SJCRH30 (cell line): ENCODE measurements at regions not wholly inside any gene's neighbourhood (a gene's known extent, or its start where the extent isn't known, plus 50 kb on each side); places are given as distances from the start of the nearest gene placed in this dataset.

Experiments used
- DNase-seq, 2 experiments: peaks; one replicate each; pipeline ENCODE4 v3.0.0-alpha.2; 2015 to 2020
- H3K27ac ChIP-seq: fragments of 250-450 bp; sonication (Bioruptor Pico); 2 replicates; pipeline ENCODE4 v1.5.1; 2020; ENCODE audit warnings: mild to moderate bottlenecking, moderate library complexity
- H3K27me3 ChIP-seq: fragments of 250-450 bp; sonication (Bioruptor Pico); 2 replicates; pipeline ENCODE4 v1.5.1; 2020; ENCODE audit warnings: mild to moderate bottlenecking, moderate library complexity
- H3K36me3 ChIP-seq: fragments of 250-450 bp; sonication (Bioruptor Pico); 2 replicates; pipeline ENCODE4 v1.5.1; 2020; ENCODE audit warnings: mild to moderate bottlenecking, moderate library complexity
- H3K4me1 ChIP-seq: fragments of 250-450 bp; sonication (Bioruptor Pico); 2 replicates; pipeline ENCODE4 v1.5.1; 2020; ENCODE audit warnings: mild to moderate bottlenecking, moderate library complexity
- H3K4me3 ChIP-seq: fragments of 250-450 bp; sonication (Bioruptor Pico); 2 replicates; pipeline ENCODE4 v1.5.1; 2020; ENCODE audit warnings: mild to moderate bottlenecking, moderate library complexity
- H3K9me3 ChIP-seq: fragments of 250-450 bp; sonication (Bioruptor Pico); replicated peaks from 2 replicates; pipeline ENCODE4 v1.5.1; 2020; ENCODE audit warnings: mild to moderate bottlenecking, moderate library complexity

DNA sequence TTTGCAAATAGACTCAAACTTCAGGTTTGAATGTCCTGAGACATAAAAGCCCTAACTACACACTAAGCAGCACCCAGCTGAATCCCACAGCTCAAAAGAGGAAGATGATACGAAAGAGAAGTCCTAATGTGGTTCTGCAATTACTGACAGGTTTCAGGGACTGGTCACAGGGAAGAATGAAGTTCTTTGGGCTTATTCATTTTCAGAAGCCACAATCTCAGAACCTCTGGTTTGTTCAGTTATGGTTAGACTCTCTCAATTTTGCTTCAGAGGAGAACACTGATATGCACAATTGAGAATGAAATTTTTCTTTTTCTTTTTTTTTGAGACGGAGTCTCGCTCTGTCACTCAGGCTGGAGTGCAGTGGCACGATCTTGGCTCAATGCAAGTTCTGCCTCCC lies 94.6 kb upstream of the FAM180A start:
- H3K27me3 ChIP-seq: no peaks in the 10 kb centered on the region
- H3K9me3 ChIP-seq: 0 out of 2 replicates have a peak, but pooled peaks cover under 1% of the 10 kb centered on the region
- no peak overlapping the region for H3K4me3 ChIP-seq
- H3K4me1 ChIP-seq: no peaks in the 10 kb centered on the region
- H3K27ac ChIP-seq: no peak overlapping the region
- DNase-seq: no peak
- no peaks in the 10 kb centered on the region for H3K36me3 ChIP-seq

DNA sequence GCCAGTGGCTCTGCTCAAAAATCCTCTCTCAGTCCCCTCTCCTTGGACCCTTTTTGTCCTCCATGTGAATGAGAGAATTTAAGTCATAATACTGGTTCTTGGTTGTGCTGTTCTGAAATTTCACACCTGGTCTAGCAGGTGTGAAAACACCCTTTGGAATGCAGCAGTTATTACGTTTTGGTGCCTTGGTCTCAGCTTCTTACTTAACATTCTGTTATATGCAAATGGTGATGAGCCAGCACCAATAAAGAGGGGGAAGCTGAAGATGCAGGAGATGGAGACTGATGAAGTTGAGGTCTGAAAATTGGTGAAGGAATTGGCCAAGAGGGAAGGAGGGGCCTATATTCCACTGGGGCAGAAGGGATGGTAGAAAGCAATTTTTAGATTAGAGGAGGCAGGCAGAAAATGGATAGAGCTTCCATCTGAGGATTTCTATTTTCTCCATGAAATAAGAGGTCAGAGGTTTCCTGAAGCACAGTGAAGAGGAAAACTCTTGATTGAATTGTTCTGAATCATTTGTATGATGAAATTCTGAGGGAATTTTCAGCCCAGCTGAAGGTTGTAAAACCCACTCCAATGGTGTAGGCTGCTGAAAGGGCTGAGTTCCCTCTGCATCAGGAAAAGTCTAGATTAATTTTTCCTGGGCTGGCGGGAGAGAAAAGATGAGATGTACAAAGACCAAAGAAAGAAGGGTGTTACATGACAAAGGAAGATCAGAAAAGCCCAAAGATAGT lies 94.0 kb upstream of the FAM180A start:
- H3K27me3 ChIP-seq: no peaks in the 10 kb centered on the region; the same call in 1 of the 2 replicates
- H3K36me3 ChIP-seq: no peaks in the 10 kb centered on the region
- DNase-seq: no peak
- no peaks in the 10 kb centered on the region for H3K9me3 ChIP-seq
- H3K27ac ChIP-seq: no peak overlapping the region
- H3K4me1 ChIP-seq: no peaks in the 10 kb centered on the region
- no peak overlapping the region for H3K4me3 ChIP-seq

DNA sequence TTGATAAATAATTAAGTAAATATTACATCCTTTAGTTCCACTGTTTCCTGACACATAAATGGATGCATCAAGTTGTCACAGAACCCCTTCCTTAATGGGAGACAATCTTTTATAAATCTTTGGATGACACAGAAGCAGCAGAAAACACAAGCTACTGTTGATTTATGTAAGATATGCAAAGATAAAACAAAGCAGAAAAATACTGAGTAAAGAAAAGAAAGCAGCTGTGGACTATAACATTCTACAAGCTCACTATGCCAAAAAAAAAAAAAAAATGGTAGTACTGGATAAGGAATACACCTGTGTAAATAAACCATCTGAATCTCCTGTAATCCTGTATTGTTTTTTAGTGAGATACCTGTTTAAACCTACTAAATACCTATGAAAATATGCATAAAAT lies 92.0 kb upstream of the FAM180A start:
- no peaks in the 10 kb centered on the region for H3K9me3 ChIP-seq
- H3K4me3 ChIP-seq: no peak overlapping the region
- no peak for DNase-seq
- no peak overlapping the region for H3K27ac ChIP-seq
- H3K4me1 ChIP-seq: no peaks in the 10 kb centered on the region
- no peaks in the 10 kb centered on the region for H3K36me3 ChIP-seq
- H3K27me3 ChIP-seq: no peaks in the 10 kb centered on the region; the same call in 1 of the 2 replicates

DNA sequence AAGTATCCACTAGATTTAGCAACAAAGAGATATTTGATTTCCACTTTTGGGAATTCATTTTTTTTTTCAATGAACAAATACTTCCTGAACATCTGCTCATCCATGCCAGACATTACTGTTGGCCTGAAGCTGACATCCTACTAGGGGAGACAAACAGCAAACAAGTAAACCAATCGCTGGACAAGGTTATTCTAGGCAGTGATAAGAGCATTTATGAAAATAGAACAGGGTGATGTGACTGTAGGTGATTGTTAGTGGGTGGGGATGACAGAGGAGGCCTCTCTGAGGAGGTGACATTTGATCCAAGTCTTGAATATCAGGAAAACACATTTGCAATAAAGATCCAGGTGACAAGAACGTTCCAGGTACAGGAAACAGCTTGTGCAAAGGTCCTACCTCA lies 89.1 kb upstream of the FAM180A start:
- H3K4me3 ChIP-seq: no peak overlapping the region
- H3K27ac ChIP-seq: no peak overlapping the region
- no peaks in the 10 kb centered on the region for H3K4me1 ChIP-seq
- H3K27me3 ChIP-seq: peaks cover 5% of the 10 kb centered on the region
- no peak for DNase-seq
- H3K9me3 ChIP-seq: no peaks in the 10 kb centered on the region
- no peaks in the 10 kb centered on the region for H3K36me3 ChIP-seq

DNA sequence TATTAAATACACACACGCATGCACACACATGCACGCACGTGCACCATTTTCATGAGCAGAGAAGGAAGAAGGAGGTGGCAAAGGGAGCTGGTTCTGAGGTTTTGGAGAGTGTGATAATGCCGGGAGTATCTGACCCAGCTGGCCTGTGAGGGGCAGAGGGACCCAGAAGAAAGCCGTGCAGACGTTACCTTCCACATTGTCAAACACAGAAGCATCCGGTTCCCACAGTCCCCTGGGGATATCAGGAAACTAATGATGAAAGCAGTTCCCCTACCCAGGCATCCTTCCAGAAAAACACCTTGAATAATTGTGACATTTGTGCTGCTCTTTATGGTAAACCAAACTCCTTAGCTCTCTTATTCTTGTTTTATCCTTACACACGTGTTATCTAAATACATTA lies 85.7 kb upstream of the FAM180A start:
- peak in 1 of 2 experiments; percentile 13 for DNase-seq
- no peak overlapping the region for H3K4me3 ChIP-seq
- H3K9me3 ChIP-seq: no peaks in the 10 kb centered on the region
- peaks cover 5% of the 10 kb centered on the region for H3K27me3 ChIP-seq
- no peak overlapping the region for H3K27ac ChIP-seq
- no peaks in the 10 kb centered on the region for H3K4me1 ChIP-seq
- no peaks in the 10 kb centered on the region for H3K36me3 ChIP-seq

DNA sequence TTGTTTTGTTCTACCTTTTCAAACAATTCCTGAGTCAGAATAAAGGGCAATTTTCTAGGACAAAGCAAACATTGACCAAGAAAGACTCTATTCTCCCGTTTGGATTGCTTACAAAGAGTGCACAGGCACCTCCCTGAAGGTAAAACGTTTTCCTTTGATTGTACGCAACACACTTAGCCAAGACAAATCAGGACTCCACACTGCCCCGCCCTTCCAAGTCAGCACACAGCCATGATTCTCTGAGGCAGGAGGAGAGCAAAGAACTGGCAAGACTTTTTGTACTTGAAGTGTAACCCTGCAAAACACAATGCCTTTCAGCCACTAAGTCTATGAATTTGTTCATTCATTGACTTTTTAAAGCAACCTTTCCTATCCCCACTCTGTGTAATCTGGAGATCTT lies 85.0 kb upstream of the FAM180A start:
- H3K36me3 ChIP-seq: no peaks in the 10 kb centered on the region
- H3K27me3 ChIP-seq: peaks cover 5% of the 10 kb centered on the region
- H3K9me3 ChIP-seq: no peaks in the 10 kb centered on the region
- no peak overlapping the region for H3K27ac ChIP-seq
- no peak for DNase-seq
- H3K4me3 ChIP-seq: no peak overlapping the region
- no peaks in the 10 kb centered on the region for H3K4me1 ChIP-seq

DNA sequence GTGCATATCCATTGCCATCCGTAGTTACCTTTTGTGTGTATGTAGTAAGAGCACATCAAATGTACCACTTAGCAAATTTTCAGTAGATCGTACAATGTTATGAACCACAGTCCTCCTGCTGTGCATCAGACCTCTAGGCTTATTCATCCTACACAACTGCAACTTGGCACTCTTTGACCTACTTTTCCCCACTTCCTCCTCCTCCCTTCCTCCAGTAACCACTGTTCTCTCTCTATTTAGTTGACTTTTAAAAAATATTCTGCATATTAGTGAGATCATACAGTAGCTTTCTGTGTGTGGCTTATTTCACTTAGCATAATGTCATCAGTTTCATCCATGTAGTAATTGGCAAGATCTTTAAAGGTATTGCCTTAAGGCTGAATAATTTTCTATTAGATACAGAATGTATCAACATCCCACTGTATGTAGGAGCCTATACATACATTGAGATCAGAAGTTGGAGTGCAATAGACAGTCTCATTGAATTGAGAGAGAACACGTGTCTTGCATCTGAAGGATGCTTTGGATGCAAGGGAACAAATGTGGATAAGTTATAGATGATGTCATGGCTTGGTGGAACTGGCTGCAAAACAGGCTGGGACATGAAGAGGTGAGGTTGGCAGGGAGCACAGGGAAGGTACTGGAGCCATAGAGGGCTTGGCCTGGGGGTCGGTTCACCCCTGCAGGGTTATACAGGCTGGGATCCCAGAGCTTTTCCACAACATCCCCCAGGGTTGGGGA lies 83.0 kb upstream of the FAM180A start:
- H3K27ac ChIP-seq: no peak overlapping the region
- no peaks in the 10 kb centered on the region for H3K36me3 ChIP-seq
- H3K4me3 ChIP-seq: no peak overlapping the region
- no peak for DNase-seq
- peaks cover 7% of the 10 kb centered on the region; the same call in 1 of the 2 replicates for H3K4me1 ChIP-seq
- peaks cover 8% of the 10 kb centered on the region for H3K27me3 ChIP-seq
- H3K9me3 ChIP-seq: no peaks in the 10 kb centered on the region

DNA sequence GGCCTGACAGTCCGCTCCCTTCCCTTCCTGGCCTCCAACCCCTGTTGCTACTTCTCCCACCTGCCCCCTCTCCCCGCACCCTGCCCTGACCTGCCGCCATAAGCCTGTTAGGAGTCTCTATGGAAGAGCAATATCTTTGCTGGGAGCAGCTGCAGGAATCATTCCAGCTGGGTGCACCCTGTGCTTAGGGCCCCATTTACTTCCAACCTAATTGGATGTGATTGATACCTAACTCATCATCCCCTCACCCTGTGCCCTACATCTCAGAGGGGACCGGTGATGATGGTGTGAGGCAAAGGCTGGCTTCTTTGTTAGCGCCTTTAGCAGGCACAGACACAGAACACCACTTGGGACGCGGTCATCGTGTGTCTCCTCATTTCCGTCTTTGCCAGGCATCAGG lies 80.0 kb upstream of the FAM180A start:
- DNase-seq: no peak
- peaks cover 7% of the 10 kb centered on the region; the same call in 1 of the 2 replicates for H3K4me1 ChIP-seq
- no peak overlapping the region for H3K4me3 ChIP-seq
- H3K27ac ChIP-seq: no peak overlapping the region
- no peaks in the 10 kb centered on the region for H3K36me3 ChIP-seq
- H3K9me3 ChIP-seq: no peaks in the 10 kb centered on the region
- peaks cover 9% of the 10 kb centered on the region for H3K27me3 ChIP-seq

DNA sequence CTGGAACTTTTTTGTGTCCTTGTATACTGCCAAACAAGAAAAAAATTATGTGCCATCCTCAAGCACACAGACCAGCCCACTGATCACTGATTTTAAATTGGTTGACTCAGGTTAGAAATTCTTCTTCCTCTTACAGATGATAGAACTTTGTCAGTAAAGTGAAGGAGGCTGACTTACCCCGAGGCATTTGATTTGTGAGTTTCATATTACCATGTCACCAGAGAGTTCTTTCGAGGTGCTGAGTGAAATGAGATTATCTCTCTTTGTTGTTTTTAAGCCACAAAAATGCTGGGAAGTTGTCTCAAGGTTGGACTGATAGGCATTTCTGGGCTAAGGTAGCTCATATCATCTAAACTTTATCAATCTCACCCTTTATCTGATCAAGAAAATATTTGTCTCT lies 78.8 kb upstream of the FAM180A start:
- Histone ChIP-seq H3K4me3 (no peak overlapping the region), H3K36me3 (no peaks in the 10 kb centered on the region), H3K27ac (no peak overlapping the region), H3K9me3 (no peaks in the 10 kb centered on the region), H3K27me3 (peaks cover 6% of the 10 kb centered on the region; the same call in 1 of the 2 replicates), H3K4me1 (peaks cover 7% of the 10 kb centered on the region; the same call in 1 of the 2 replicates)
- no peak for DNase-seq

DNA sequence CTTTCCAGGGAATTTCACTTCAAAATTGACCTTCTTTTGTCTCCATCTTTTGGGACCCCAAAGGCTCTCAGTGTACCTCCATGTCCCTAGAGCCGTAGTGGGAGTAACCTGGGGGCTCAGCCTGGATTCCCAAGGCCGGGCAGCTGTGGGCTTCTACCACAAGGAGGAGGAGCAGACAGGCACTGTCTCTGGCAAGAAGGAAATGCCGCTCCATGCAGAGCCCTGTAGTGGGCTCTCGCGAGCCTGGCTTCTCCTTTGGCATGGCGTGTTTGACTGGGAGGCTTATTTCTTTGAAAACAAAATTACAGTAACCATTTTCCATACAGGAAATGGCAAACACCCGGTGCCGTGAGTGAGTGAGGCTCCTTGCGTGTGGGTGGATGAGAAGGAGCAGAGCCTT lies 76.8 kb upstream of the FAM180A start:
- Histone ChIP-seq H3K9me3 (no peaks in the 10 kb centered on the region), H3K27me3 (peaks cover 9% of the 10 kb centered on the region), H3K27ac (no peak overlapping the region), H3K4me1 (peaks cover 7% of the 10 kb centered on the region; the same call in 1 of the 2 replicates), H3K36me3 (no peaks in the 10 kb centered on the region), H3K4me3 (no peak overlapping the region)
- no peak for DNase-seq

DNA sequence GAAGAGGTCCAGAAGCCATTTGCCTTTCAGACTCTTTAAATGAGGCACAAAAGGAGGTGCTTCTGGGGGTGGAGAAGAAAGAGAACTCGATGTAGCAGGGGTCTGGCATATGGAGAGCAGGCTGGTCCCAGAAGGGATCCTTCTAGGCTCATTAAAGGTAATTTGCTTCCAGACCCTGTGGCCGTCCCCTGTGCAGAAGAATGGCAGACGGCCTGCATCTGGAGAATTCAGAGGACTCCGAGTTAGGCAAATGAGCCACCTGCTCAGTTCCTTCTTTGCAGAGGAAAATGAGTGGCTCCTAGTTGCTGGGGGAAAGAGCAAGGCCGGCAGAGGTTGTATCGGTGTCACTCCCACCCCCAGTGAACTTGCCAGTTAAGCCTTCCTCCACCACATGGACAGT lies 73.8 kb upstream of the FAM180A start:
- H3K9me3 ChIP-seq: no peaks in the 10 kb centered on the region
- no peaks in the 10 kb centered on the region for H3K36me3 ChIP-seq
- H3K4me3 ChIP-seq: no peak overlapping the region
- H3K27ac ChIP-seq: no peak overlapping the region
- DNase-seq: no peak
- peaks cover 3% of the 10 kb centered on the region; the same call in 1 of the 2 replicates for H3K4me1 ChIP-seq
- H3K27me3 ChIP-seq: peaks cover 13% of the 10 kb centered on the region

DNA sequence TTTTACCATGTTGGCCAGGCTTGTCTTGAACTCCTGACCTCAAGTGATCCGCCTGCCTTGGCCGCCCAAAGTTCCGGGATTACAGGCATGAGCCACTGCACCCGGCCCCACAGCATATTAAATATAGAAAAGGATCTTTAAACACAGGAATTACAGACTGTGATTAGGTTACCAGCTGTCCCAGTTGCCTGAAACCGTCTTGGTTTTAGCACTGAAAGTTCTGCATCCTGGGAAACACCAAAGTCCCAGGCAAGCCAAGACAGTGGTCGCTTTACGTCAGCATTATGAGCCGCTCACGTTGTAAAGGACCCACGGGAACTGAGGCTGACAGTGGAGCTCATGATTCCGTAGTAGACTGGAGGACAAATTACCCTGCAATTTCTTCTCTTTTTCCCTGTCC lies 69.0 kb upstream of the FAM180A start:
- DNase-seq: peak in 1 of 2 experiments; percentile 44
- H3K4me3 ChIP-seq: no peak overlapping the region
- H3K9me3 ChIP-seq: no peaks in the 10 kb centered on the region
- no peaks in the 10 kb centered on the region for H3K36me3 ChIP-seq
- no peak overlapping the region for H3K27ac ChIP-seq
- peaks cover 14% of the 10 kb centered on the region; the same call in 1 of the 2 replicates for H3K27me3 ChIP-seq
- no peaks in the 10 kb centered on the region for H3K4me1 ChIP-seq

DNA sequence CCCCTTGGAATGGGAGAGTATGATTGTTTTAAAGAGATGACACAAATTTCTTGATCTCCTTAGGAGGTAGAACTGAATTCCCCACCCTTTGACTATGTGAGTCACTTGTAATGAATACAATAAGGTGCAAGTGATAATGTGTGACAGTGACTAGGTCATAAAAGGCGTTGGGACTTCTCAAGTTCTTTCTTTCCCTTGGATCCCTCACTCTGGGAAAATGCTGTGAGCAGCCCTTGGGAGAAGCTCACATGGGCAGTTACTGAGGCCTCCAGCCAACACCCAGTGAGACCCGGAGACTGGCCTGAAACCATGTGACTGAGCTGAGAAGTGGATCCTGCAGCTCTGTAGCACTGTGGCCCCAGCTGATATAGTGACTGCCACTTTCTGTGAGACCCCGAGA lies 66.4 kb upstream of the FAM180A start:
- Histone ChIP-seq H3K4me3 (no peak overlapping the region), H3K36me3 (no peaks in the 10 kb centered on the region), H3K27me3 (peaks cover 9% of the 10 kb centered on the region; the same call in 1 of the 2 replicates), H3K9me3 (no peaks in the 10 kb centered on the region), H3K4me1 (no peaks in the 10 kb centered on the region), H3K27ac (no peak overlapping the region)
- no peak for DNase-seq

DNA sequence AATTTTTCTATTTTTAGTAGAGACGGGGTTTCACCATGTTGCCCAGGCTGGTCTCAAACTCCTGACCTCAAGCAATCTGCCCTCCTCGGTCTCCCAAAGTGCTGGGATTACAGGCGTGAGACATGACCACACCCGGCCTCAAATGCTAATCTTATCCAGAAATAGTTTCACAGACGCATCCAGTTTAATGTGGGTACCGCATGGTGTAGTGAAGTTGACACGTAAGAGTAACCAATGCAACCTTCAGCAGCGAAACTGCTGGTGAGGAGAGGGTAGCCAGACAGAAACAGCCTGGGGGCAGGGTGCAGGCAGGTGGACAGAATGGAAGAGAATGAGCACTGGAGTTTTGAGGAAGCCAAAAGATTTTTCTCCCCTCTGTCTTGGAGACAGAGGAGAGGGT lies 63.5 kb upstream of the FAM180A start:
- H3K27me3 ChIP-seq: 0 out of 2 replicates have a peak, but pooled peaks cover 2% of the 10 kb centered on the region
- H3K4me3 ChIP-seq: no peak overlapping the region
- no peaks in the 10 kb centered on the region; the same call in 1 of the 2 replicates for H3K4me1 ChIP-seq
- H3K9me3 ChIP-seq: no peaks in the 10 kb centered on the region
- no peaks in the 10 kb centered on the region for H3K36me3 ChIP-seq
- H3K27ac ChIP-seq: no peak overlapping the region
- no peak for DNase-seq

DNA sequence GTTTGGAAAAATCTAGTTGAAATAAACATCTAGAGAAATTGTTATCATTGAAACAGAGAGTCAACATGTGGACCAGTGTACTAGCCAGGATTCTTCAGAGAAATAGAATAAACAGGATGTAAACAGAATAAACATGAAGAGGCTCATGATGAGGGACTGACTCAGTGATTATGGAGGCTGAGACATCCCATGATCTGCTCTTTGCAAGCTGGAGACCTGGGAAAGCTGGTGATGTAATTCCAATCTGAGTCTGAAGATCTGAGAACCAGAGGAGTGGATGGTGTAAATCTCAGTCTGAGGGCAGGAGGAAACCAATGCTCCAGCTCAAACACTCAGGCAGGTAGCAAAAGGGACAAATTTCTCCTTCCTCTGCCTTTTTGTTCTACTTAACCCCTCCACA lies 62.9 kb upstream of the FAM180A start:
- H3K9me3 ChIP-seq: no peaks in the 10 kb centered on the region
- DNase-seq: no peak
- H3K4me3 ChIP-seq: no peak overlapping the region
- no peaks in the 10 kb centered on the region; the same call in 1 of the 2 replicates for H3K4me1 ChIP-seq
- no peak overlapping the region for H3K27ac ChIP-seq
- no peaks in the 10 kb centered on the region for H3K36me3 ChIP-seq
- no peaks in the 10 kb centered on the region for H3K27me3 ChIP-seq
